H9 (cell line): ENCODE measurements at regions not wholly inside any gene's neighbourhood (a gene's known extent, or its start where the extent isn't known, plus 50 kb on each side); places are given as distances from the start of the nearest gene placed in this dataset.

ENCODE experiments used
- DNase-seq: peaks from one replicate; pipeline ENCODE4 v3.0.0-alpha.2; 2017
- H2AFZ ChIP-seq: one replicate; pipeline ENCODE4 v1.6.1; 2013; ENCODE audit warnings: mild to moderate bottlenecking, low read length, control low read depth, moderate library complexity
- H2AK5ac ChIP-seq: 2 replicates; pipeline ENCODE4 v1.6.1; 2013; ENCODE audit warnings: low read length, control low read depth, mixed read lengths; ENCODE audit not compliant: insufficient read length
- H2BK120ac ChIP-seq: one replicate; pipeline ENCODE4 v1.6.1; 2013; ENCODE audit warnings: low read depth, mild to moderate bottlenecking, low read length, control low read depth, inconsistent platforms; ENCODE audit not compliant: poor library complexity, severe bottlenecking
- H2BK12ac ChIP-seq: 2 replicates; pipeline ENCODE4 v1.6.1; 2013; ENCODE audit warnings: low read length, control low read depth, mixed read lengths, low read depth; ENCODE audit not compliant: insufficient read length
- H2BK15ac ChIP-seq: 2 replicates; pipeline ENCODE4 v1.6.1; 2013; ENCODE audit warnings: low read depth, low read length, control low read depth
- H2BK20ac ChIP-seq: one replicate; pipeline ENCODE4 v1.6.1; 2013; ENCODE audit warnings: low read depth, mild to moderate bottlenecking, low read length, control low read depth, inconsistent platforms; ENCODE audit not compliant: poor library complexity, severe bottlenecking
- H2BK5ac ChIP-seq: 2 replicates; pipeline ENCODE4 v1.6.1; 2013; ENCODE audit warnings: low read length, control low read depth, mixed read lengths; ENCODE audit not compliant: insufficient read length
- H3K14ac ChIP-seq: 2 replicates; pipeline ENCODE4 v1.6.1; 2013; ENCODE audit warnings: low read length, control low read depth; ENCODE audit not compliant: insufficient read depth
- H3K18ac ChIP-seq: 2 replicates; pipeline ENCODE4 v1.6.1; 2013; ENCODE audit warnings: low read depth, mild to moderate bottlenecking, mixed read lengths, low read length, control low read depth; ENCODE audit not compliant: insufficient read length
- H3K23ac ChIP-seq: 2 replicates; pipeline ENCODE4 v1.6.1; 2013; ENCODE audit warnings: low read length, control low read depth, mixed read lengths, low read depth; ENCODE audit not compliant: insufficient read length
- H3K23me2 ChIP-seq: 2 replicates; pipeline ENCODE4 v1.6.1; 2013; ENCODE audit warnings: low read depth, mild to moderate bottlenecking, mixed read lengths, low read length, control low read depth; ENCODE audit not compliant: insufficient read length, poor library complexity, severe bottlenecking
- H3K27ac ChIP-seq: 2 replicates; pipeline ENCODE4 v1.5.1; 2013; ENCODE audit warnings: low read length, control low read depth, mixed read lengths, low read depth; ENCODE audit not compliant: insufficient read length
- H3K27me3 ChIP-seq: 2 replicates; pipeline ENCODE4 v1.6.1; 2013; ENCODE audit warnings: low read length, control low read depth, inconsistent platforms; ENCODE audit not compliant: insufficient read depth
- H3K4ac ChIP-seq: 2 replicates; pipeline ENCODE4 v1.6.1; 2013; ENCODE audit warnings: low read depth, mild to moderate bottlenecking, control low read depth, inconsistent platforms, low read length, moderate library complexity
- H3K4me1 ChIP-seq: 2 replicates; pipeline ENCODE4 v1.6.1; 2013; ENCODE audit warnings: low read length, control low read depth, inconsistent platforms; ENCODE audit not compliant: insufficient read depth
- H3K4me2 ChIP-seq: 2 replicates; pipeline ENCODE4 v1.6.1; 2013; ENCODE audit warnings: low read length, control low read depth, mixed read lengths; ENCODE audit not compliant: insufficient read length, insufficient read depth
- H3K56ac ChIP-seq: 2 replicates; pipeline ENCODE4 v1.6.1; 2013; ENCODE audit warnings: low read depth, mild to moderate bottlenecking, mixed read lengths, low read length, control low read depth; ENCODE audit not compliant: insufficient read length
- H3K79me1 ChIP-seq: 2 replicates; pipeline ENCODE4 v1.6.1; 2013; ENCODE audit warnings: low read depth, mild to moderate bottlenecking, moderate library complexity, low read length, control low read depth, inconsistent platforms; ENCODE audit not compliant: insufficient read depth, poor library complexity, severe bottlenecking
- H3K79me2 ChIP-seq: 2 replicates; pipeline ENCODE4 v1.6.1; 2013; ENCODE audit warnings: low read length, control low read depth, inconsistent platforms; ENCODE audit not compliant: insufficient read depth
- H3K9ac ChIP-seq: 2 replicates; pipeline ENCODE4 v1.6.1; 2013; ENCODE audit warnings: low read length, control low read depth, mixed read lengths; ENCODE audit not compliant: insufficient read length; ENCODE audit errors: extremely low read depth
- H3K9me3 ChIP-seq: one replicate; pipeline ENCODE4 v1.6.1; 2013; ENCODE audit warnings: low read depth, low read length, inconsistent platforms; ENCODE audit not compliant: control insufficient read depth
- H3T11ph ChIP-seq: one replicate; pipeline ENCODE4 v1.6.1; 2013; ENCODE audit warnings: mild to moderate bottlenecking, low read length, control low read depth, inconsistent platforms
- H4K20me1 ChIP-seq: one replicate; pipeline ENCODE4 v1.6.1; 2013; ENCODE audit not compliant: control insufficient read depth, insufficient read length, insufficient read depth
- H4K5ac ChIP-seq: 2 replicates; pipeline ENCODE4 v1.6.1; 2013; ENCODE audit warnings: low read depth, mild to moderate bottlenecking, mixed read lengths, low read length, control low read depth; ENCODE audit not compliant: insufficient read length
- H4K8ac ChIP-seq: replicated peaks from 2 replicates; pipeline ENCODE4 v1.6.1; 2013; ENCODE audit warnings: low read length, control low read depth, mixed read lengths, low read depth; ENCODE audit not compliant: insufficient read length
- H4K91ac ChIP-seq: 2 replicates; pipeline ENCODE4 v1.6.1; 2013; ENCODE audit warnings: low read depth, mild to moderate bottlenecking, moderate library complexity, mixed read lengths, low read length, control low read depth; ENCODE audit not compliant: insufficient read length
- H3K27ac Mint-ChIP-seq, 3 experiments: 2 replicates in 2 of 3; 3 replicates in 1 of 3; pipeline ENCODE4 v1.8.0; 2020 to 2021; ENCODE audit warnings: mixed read lengths in 3 of 3, mild to moderate bottlenecking in 1 of 3, moderate library complexity in 1 of 3
- H3K27me3 Mint-ChIP-seq: 2 replicates; pipeline ENCODE4 v1.8.0; 2021; ENCODE audit warnings: low read depth, mild to moderate bottlenecking, moderate library complexity, mixed read lengths
- H3K36me3 Mint-ChIP-seq, 3 experiments: 2 replicates in 2 of 3; 3 replicates in 1 of 3; pipeline ENCODE4 v1.8.0; 2020 to 2021; ENCODE audit warnings: low read depth in 3 of 3, mixed read lengths in 3 of 3; ENCODE audit not compliant: insufficient read depth in 1 of 3
- H3K4me1 Mint-ChIP-seq, 2 experiments: 2 replicates each; pipeline ENCODE4 v1.8.0; 2020; ENCODE audit warnings: mixed read lengths in 2 of 2
- H3K4me3 Mint-ChIP-seq, 2 experiments: 2 replicates in 1 of 2; 3 replicates in 1 of 2; pipeline ENCODE4 v1.8.0; 2020 to 2021; ENCODE audit warnings: mild to moderate bottlenecking in 2 of 2, mixed read lengths in 2 of 2, moderate library complexity in 1 of 2
- H3K9me3 Mint-ChIP-seq, 2 experiments: 2 replicates in 1 of 2; 3 replicates in 1 of 2; pipeline ENCODE4 v1.8.0; 2020; ENCODE audit warnings: mild to moderate bottlenecking in 2 of 2, mixed read lengths in 2 of 2, moderate library complexity in 1 of 2
- CTCF ChIP-seq: fragments of 200-600 bp; sonication (generic); conservative IDR thresholded peaks from 3 replicates; pipeline ENCODE4 v1.8.0; 2021; ENCODE audit warnings: antibody characterized with exemption, mild to moderate bottlenecking
- WGBS: extraction: QIAGEN DNeasy Blood & Tissue Kit; methylation state at CpG from one replicate; pipeline ENCODE4 v1.1.7; 2013; ENCODE audit warnings: missing lambda C conversion rate, low lambda C conversion rate, mixed read lengths; ENCODE audit not compliant: insufficient read length; ENCODE audit errors: extremely low coverage; 5-methylcytosine and 5-hydroxymethylcytosine counted together

- H3K4me2 ChIP-seq: no peak overlapping the region
- H3K18ac ChIP-seq: no peak overlapping the region
- H3K4ac ChIP-seq: no peak overlapping the region
- no peak for DNase-seq
- no peak overlapping the region for H3T11ph ChIP-seq
- no peaks in the 10 kb centered on the region for H3K23me2 ChIP-seq
- H2BK120ac ChIP-seq: no peak overlapping the region
- H3K4me1 ChIP-seq: no peaks in the 10 kb centered on the region
- Mint-ChIP-seq H3K9me3 (peaks cover 0 to 8% of the 10 kb centered on the region in 2 experiments; a peak in 3 of 5 replicates), H3K4me1 (peaks cover 15 to 26% of the 10 kb centered on the region in 2 experiments), H3K27ac (no peak overlapping the region), H3K4me3 (no peak overlapping the region), H3K36me3 (peaks cover 0 to 3% (median 0%) of the 10 kb centered on the region in 3 experiments; a peak in 1 of 7 replicates), H3K27me3 (peaks cover 38% of the 10 kb centered on the region)
- WGBS: no CpG with 5 or more reads among the region's 7 CpGs
- no peak overlapping the region for H3K23ac ChIP-seq
- no peaks in the 10 kb centered on the region for H3K27me3 ChIP-seq
- H3K9ac ChIP-seq: no peak overlapping the region
- no peak overlapping the region for H3K14ac ChIP-seq
- no peak overlapping the region for H4K5ac ChIP-seq
- H3K27ac ChIP-seq: no peak overlapping the region
- H4K20me1 ChIP-seq: no peaks in the 10 kb centered on the region
- no peak overlapping the region for H2BK20ac ChIP-seq
- no peak for TF ChIP-seq CTCF
- no peak overlapping the region for H2BK12ac ChIP-seq
- H4K91ac ChIP-seq: no peak overlapping the region
- H2AFZ ChIP-seq: no peak overlapping the region
- H2AK5ac ChIP-seq: no peak overlapping the region
- H2BK15ac ChIP-seq: no peak overlapping the region
- no peak overlapping the region for H3K56ac ChIP-seq
- H4K8ac ChIP-seq: no peak overlapping the region
- no peaks in the 10 kb centered on the region for H3K79me1 ChIP-seq
- H3K79me2 ChIP-seq: no peaks in the 10 kb centered on the region
- H2BK5ac ChIP-seq: no peak overlapping the region
- H3K9me3 ChIP-seq: no peaks in the 10 kb centered on the region
Measured at GRCh38 chr22:47779474-47779873, 1017.0 kb downstream of the TBC1D22A start.
